ENCODE measurements at regions not wholly inside any gene's neighbourhood (a gene's known extent, or its start where the extent isn't known, plus 50 kb on each side); places are given as distances from the start of the nearest gene placed in this dataset.
"Not testable (repeated sequence)": the region's sequence is repeated elsewhere in the genome, so short reads cannot be mapped to it uniquely, and the experiment has no call there.

DNA sequence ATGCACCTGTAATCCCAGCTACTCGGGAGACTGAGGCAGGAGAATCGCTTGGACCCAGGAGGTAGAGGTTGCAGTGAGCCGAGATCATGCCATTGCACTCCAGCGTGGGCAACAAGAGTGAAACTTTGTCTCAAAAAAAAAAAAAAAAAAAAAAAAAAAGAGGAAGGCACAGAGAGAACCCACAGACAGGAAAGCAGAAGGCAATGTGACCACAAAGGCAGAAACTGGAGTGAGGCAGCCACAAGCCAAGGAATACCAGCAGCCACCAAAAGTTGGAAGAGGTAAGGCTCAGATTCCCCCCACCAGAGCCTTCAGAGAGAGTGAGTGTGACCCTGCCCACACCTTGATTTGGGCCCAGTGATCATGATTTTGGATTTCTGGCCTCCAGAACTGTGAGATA, 54.7 kb upstream of the E2F3 start:
- DNase-seq: not testable (repeated sequence)

DNA sequence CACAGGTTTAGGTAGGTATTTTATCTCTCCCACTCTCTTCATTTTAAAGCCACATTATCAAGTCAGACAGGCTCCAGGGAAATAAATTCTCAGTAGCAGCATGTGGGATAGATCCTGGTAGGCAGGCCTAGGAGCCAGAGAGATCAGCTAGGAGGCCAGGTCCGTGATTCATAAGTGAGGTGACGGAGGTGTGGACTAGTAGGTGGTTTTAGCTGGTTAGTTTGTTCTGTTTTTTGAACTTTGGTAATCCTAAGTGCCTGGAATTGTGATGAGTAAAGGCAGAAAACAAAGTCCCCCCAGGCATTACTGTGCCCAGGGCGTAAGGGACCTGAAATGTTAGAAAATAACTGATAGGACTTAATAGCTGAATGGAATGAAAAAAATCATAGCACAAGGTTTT, 53.6 kb upstream of the E2F3 start:
- no peak for DNase-seq

DNA sequence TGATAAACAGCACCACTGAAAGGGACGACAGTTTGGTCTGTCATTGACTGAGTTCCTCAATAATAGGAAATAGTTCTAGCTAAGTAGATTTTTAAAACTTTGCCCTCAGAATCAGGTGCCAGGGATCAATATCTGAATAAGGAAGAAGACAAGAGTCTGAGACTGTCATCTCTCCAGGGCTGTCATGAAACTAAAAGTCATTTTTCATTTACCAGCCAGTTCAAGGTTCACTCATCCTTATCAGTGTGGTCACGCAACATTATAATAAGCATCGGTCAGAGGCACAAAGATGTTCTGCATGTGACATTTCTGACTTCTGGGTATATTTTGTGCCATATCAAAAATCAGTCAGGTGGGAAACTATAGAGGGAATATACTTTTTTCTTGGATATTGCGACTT, 52.5 kb upstream of the E2F3 start:
- DNase-seq: no peak

DNA sequence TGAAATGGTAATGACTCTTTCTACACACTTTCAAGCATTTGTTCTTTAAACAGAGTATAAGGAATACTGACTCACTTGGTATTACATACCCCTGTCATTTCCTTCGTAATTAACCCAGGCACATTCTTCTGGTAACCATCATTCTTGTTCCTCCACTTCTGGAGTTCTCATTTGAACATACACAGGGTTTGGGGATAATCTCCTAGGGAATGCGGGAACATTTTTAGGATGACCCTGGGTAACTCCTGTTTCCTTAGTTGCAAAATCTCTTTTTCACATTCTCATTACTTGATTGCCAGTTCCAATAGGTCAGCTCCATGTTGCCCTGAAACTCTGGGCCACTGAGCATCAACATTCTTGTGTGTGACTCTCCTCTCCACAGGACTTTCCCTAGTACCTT, 51.5 kb upstream of the E2F3 start:
- DNase-seq: no peak

DNA sequence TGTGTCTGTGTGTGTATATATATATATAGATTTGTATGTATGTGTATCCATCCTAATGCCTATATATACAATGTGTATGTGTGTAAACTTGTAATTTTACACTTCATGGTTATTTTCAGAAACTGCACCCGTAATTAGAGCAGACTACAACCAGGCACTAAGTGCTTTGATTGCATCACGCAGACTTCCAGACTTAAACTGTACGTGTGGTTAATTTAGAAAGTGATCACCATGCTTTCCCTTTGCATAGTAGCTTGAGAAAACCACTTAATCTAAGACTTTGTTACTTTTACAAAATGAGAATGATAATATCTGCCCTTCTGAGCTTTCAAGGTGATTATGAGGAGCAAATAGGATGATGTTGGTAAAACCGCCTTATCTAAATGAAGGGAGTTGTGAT, 50.1 kb upstream of the E2F3 start:
- no peak for DNase-seq
